Left lung (tissue), 4 donors: ENCODE measurements at regions not wholly inside any gene's neighbourhood (a gene's known extent, or its start where the extent isn't known, plus 50 kb on each side); places are given as distances from the start of the nearest gene placed in this dataset.
"Not testable (repeated sequence)": the region's sequence is repeated elsewhere in the genome, so short reads cannot be mapped to it uniquely, and the experiment has no call there.

Source experiments
- ATAC-seq: fragments of 200-7000 bp; cut with Tn5 transposase; one replicate; pipeline ENCODE4 v1.9.1; 2020; ENCODE audit warnings: moderate library complexity
- DNase-seq, 4 donors: peaks; one replicate each; pipeline ENCODE4 v3.0.0-alpha.2; 2013 to 2020
- H3K27ac ChIP-seq, 2 donors: fragments of 200-600 bp; sonication (generic) in 1 of 2; one replicate each; pipeline versions ENCODE4 v1.5.0 to v1.8.0; 2020 to 2021
- H3K27me3 ChIP-seq, 2 donors: fragments of 200-600 bp; sonication (generic) in 1 of 2; one replicate each; pipeline versions ENCODE4 v1.5.0 to v1.8.0; 2020 to 2021
- H3K36me3 ChIP-seq, 2 donors: fragments of 200-600 bp; sonication (generic) in 1 of 2; one replicate each; pipeline versions ENCODE4 v1.5.0 to v1.8.0; 2020 to 2021
- H3K4me1 ChIP-seq, 2 donors: fragments of 200-600 bp; one replicate each; pipeline ENCODE4 v1.8.0; 2021
- H3K4me3 ChIP-seq, 2 donors: fragments of 200-600 bp; sonication (generic) in 1 of 2; one replicate each; pipeline versions ENCODE4 v1.5.0 to v1.8.0; 2020 to 2021; ENCODE audit warnings: mild to moderate bottlenecking in 1 of 2
- H3K9me3 ChIP-seq, 2 donors: fragments of 200-600 bp; sonication (generic) in 1 of 2; one replicate each; pipeline versions ENCODE4 v1.5.0 to v1.8.0; 2020 to 2021
- CTCF ChIP-seq, 2 donors: fragments of 200-600 bp; sonication (generic) in 1 of 2; IDR thresholded peaks; one replicate each; pipeline versions ENCODE4 v1.5.0 to v1.8.0; 2021; ENCODE audit warnings: antibody characterized with exemption in 2 of 2
- intact Hi-C, 2 donors: fragments of 100-400 bp; cut with DNase I; formaldehyde crosslinking; loops; one replicate each; pipeline versions ENCODE4 v1.11.2 to v1.14.2; 2022
- donor health status: DM: no; HTN: yes; CAD: no.
- donor health status: DM: no; HTN: no; CAD: no.

DNA sequence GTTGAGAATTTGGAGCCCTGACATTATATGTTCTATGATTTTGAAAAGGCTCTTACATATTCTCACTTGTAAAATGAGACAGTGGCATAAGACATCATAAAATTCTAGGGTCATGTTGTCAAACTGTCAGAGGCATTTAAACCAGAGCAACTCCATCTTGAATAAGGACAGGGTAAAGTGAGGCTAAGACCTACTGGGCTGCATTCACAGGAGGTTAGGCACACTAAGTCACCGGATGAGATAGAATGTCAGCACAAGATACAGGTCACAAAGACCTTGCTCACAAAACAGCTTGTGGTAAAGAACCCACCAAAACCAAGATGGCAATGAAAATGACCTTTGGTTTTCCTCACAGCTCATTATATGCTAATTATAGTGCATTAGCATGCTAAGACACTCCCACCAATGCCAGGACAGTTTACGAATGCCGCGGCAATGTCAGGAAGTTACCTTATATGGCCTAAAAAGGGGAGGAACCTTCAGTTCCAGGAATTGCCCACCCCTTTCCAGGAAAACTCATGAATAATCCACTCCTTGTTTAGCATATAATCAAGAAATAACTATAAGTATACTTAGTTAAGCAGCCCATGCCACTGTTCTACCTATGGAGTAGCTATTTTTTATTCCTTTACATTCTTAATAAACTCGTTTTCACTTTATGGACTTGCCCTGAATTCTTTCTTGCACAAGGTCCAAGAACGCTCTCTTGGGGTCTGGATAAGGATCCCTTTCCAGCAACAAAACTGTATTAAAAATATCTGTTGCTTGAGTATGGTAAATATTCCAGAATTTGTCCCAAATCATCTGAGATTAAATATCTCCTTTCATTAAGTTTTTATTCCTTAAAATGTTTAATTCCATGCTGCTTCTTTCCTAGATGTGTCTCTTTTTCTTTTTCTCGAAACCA lies 406.4 kb downstream of the METTL4 start:
- no peak for ATAC-seq
- no peaks in the 10 kb centered on the region for H3K9me3 ChIP-seq
- DNase-seq, result no peak
- H3K4me1 ChIP-seq, result no peaks in the 10 kb centered on the region
- no peak for TF ChIP-seq CTCF (IDR thresholded peaks at IDR 0.05)
- no peak overlapping the region for H3K27ac ChIP-seq
- no peak overlapping the region for H3K4me3 ChIP-seq
- intact Hi-C loops, result no loop called here
- no peaks in the 10 kb centered on the region for H3K36me3 ChIP-seq
- H3K27me3 ChIP-seq, result no peaks in the 10 kb centered on the region

- intact Hi-C loops, ATAC-seq, H3K36me3 ChIP-seq: not testable (repeated sequence)
These were observed 404.4 kb downstream of the METTL4 start for GRCh38 chr18:2166876-2167275.

DNA sequence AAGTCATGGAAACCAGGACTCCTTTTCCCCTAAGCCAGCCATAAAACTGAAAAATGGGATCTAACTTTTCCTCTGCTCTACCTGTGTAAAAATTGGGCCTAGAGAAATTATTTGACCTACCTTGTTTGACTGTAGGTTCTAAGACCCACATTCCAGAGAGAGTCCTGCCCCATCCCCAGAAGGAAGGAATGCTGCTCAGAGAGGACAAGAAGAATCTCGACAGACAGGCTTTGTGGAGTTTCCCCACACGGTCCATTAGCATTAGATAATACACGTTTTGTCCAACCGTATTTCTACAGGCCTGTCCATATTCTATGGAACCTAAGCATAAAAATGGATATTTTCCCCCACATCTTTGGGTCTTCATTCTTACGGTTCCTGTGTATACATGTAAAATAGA lies 403.3 kb downstream of the METTL4 start:
- H3K9me3 ChIP-seq, result no peaks in the 10 kb centered on the region
- H3K27me3 ChIP-seq, result no peaks in the 10 kb centered on the region
- H3K36me3 ChIP-seq, result no peaks in the 10 kb centered on the region
- ATAC-seq, result no peak
- H3K27ac ChIP-seq, result no peak overlapping the region
- TF ChIP-seq CTCF (IDR thresholded peaks at IDR 0.05), result no peak
- intact Hi-C loops, result no loop called here
- no peak for DNase-seq
- no peaks in the 10 kb centered on the region for H3K4me1 ChIP-seq
- no peak overlapping the region for H3K4me3 ChIP-seq

More at GRCh38 chr18:2166876-2167275, 404.4 kb downstream of the METTL4 start:
- H3K27ac ChIP-seq, H3K27me3 ChIP-seq, H3K4me3 ChIP-seq, H3K9me3 ChIP-seq, DNase-seq, H3K4me1 ChIP-seq: not testable (repeated sequence)

DNA sequence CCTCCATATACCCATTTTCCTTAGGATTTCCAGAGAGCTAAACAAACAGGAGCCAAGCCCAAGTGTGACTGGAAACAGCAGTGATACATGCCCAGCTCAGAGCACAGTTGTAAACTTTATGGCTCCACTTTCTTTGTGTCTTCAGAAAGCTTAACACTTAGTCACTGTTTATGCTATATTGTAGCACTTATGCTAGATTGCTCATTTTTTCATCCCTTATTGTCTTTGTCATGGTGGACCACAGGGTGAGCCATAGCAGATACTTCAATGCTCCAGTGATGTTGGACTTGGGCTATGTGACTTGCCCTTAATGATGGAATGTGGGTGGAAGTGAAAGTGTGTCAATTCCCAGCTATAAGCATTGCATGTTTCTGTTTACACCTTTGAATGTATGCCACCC lies 401.6 kb downstream of the METTL4 start:
- H3K27ac ChIP-seq, result no peak overlapping the region
- TF ChIP-seq CTCF (IDR thresholded peaks at IDR 0.05), result no peak
- H3K4me3 ChIP-seq, result no peak overlapping the region
- intact Hi-C loops, result no loop called here
- no peak for ATAC-seq
- H3K9me3 ChIP-seq, result no peaks in the 10 kb centered on the region
- no peak for DNase-seq
- H3K36me3 ChIP-seq, result no peaks in the 10 kb centered on the region
- H3K4me1 ChIP-seq, result no peaks in the 10 kb centered on the region
- H3K27me3 ChIP-seq, result no peaks in the 10 kb centered on the region

- Histone ChIP-seq H3K36me3 (no peaks in the 10 kb centered on the region), H3K27me3 (no peaks in the 10 kb centered on the region), H3K4me1 (no peaks in the 10 kb centered on the region), H3K27ac (no peak overlapping the region), H3K4me3 (no peak overlapping the region), H3K9me3 (no peaks in the 10 kb centered on the region)
- intact Hi-C loops, result no loop called here
- ATAC-seq (no peak), DNase-seq (no peak)
- no peak for TF ChIP-seq CTCF (IDR thresholded peaks at IDR 0.05)
These were observed 399.3 kb downstream of the METTL4 start for GRCh38 chr18:2171840-2172625.
